ENCODE measurements at regions not wholly inside any gene's neighbourhood (a gene's known extent, or its start where the extent isn't known, plus 50 kb on each side); places are given as distances from the start of the nearest gene placed in this dataset.

- TF ChIP-seq, protein P1, sequence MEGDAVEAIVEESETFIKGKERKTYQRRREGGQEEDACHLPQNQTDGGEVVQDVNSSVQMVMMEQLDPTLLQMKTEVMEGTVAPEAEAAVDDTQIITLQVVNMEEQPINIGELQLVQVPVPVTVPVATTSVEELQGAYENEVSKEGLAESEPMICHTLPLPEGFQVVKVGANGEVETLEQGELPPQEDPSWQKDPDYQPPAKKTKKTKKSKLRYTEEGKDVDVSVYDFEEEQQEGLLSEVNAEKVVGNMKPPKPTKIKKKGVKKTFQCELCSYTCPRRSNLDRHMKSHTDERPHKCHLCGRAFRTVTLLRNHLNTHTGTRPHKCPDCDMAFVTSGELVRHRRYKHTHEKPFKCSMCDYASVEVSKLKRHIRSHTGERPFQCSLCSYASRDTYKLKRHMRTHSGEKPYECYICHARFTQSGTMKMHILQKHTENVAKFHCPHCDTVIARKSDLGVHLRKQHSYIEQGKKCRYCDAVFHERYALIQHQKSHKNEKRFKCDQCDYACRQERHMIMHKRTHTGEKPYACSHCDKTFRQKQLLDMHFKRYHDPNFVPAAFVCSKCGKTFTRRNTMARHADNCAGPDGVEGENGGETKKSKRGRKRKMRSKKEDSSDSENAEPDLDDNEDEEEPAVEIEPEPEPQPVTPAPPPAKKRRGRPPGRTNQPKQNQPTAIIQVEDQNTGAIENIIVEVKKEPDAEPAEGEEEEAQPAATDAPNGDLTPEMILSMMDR (conservative IDR thresholded peaks at IDR 0.05; ENCODE audit: low read depth, low read length), result no peak
- TF ChIP-seq EZH2 (IDR thresholded peaks at IDR 0.05; ENCODE audit: low read length, unreplicated experiment), result no peak
- TF ChIP-seq EZH2phosphoT487 (IDR thresholded peaks at IDR 0.05; ENCODE audit: borderline replicate concordance, low read length), result no peak
Observed at GRCh38 chr15:98063315-98063714, 102.8 kb downstream of the ARRDC4 start.
